HepG2 (cell line): ENCODE measurements at regions not wholly inside any gene's neighbourhood (a gene's known extent, or its start where the extent isn't known, plus 50 kb on each side); places are given as distances from the start of the nearest gene placed in this dataset.

Source experiments
- ATAC-seq: fragments of 200-7000 bp; cut with Tn5 transposase; 3 replicates; pipeline ENCODE4 v1.9.1; 2020; ENCODE audit warnings: mild to moderate bottlenecking, moderate library complexity
- BruUV-seq: library from RNA; stranded (reverse); fragments of 400-500 nt; replicated peaks from 2 replicates; lab custom pipeline; 2021; lab: Mats Ljungman, UMichigan
- CTCF ChIA-PET: fragments of 300-600 bp; formaldehyde crosslinking; extraction: SDS; loops from one replicate; lab custom pipeline; 2021; ENCODE audit warnings: low total read pairs, inconsistent platforms, low intra/inter-chr PET ratio; lab: Yijun Ruan, JAX
- POLR2A ChIA-PET: fragments of 350-600 bp; sonication (Branson Sonifier 250); formaldehyde crosslinking; loops from one replicate; lab custom pipeline; 2020; ENCODE audit warnings: antibody characterized with exemption, inconsistent platforms; lab: Yijun Ruan, JAX
- DNase-seq: peaks from one replicate; pipeline ENCODE4 v3.0.0-alpha.2; 2015; ENCODE audit warnings: low spot score
- FAIRE-seq: peaks from 3 replicates; lab custom pipeline; 2011; peaks lifted over from hg19 to GRCh38; lab: Jason Lieb, UNC
- H2AFZ ChIP-seq: one replicate; pipeline ENCODE4 v1.6.1; 2011; ENCODE audit warnings: low read length, inconsistent platforms
- H3K27ac ChIP-seq: fragments of 300-600 bp; 3 replicates; pipeline ENCODE4 v1.8.0; 2011; ENCODE audit warnings: mixed run types, mild to moderate bottlenecking, mixed read lengths, low read length, inconsistent platforms; ENCODE audit not compliant: insufficient read depth; ENCODE audit errors: extremely low read length
- H3K27me3 ChIP-seq, 2 experiments: fragments of 200-600 bp in 1 of 2; 2 replicates in 1 of 2; 3 replicates in 1 of 2; pipeline versions ENCODE4 v1.6.0 to v1.8.0; 2011; ENCODE audit warnings: low read length in 2 of 2, mild to moderate bottlenecking in 2 of 2, moderate library complexity in 2 of 2, inconsistent platforms in 1 of 2; ENCODE audit not compliant: insufficient read depth in 2 of 2, control insufficient read depth in 1 of 2
- H3K36me3 ChIP-seq, 2 experiments: fragments of 200-600 bp in 1 of 2; replicated peaks in 1 of 2; 2 replicates in 1 of 2; 3 replicates in 1 of 2; pipeline versions ENCODE4 v1.5.1 to v1.8.0; 2011; ENCODE audit warnings: low read length in 2 of 2, inconsistent platforms in 1 of 2; ENCODE audit not compliant: insufficient read depth in 2 of 2, control insufficient read depth in 1 of 2
- H3K4me1 ChIP-seq: 2 replicates; pipeline ENCODE4 v1.5.1; 2012; ENCODE audit warnings: low read length, inconsistent platforms; ENCODE audit not compliant: insufficient read depth
- H3K4me2 ChIP-seq: 2 replicates; pipeline ENCODE4 v1.6.0; 2011; ENCODE audit warnings: low read depth, low read length, inconsistent platforms
- H3K4me3 ChIP-seq, 3 experiments: fragments of 200-600 bp in 1 of 3; sonication (generic), shearing (Covaris generic) in 1 of 3; replicated peaks in 1 of 3; 2 replicates each; pipeline ENCODE4 v1.5.1; 2011 to 2016; ENCODE audit warnings: low read length in 3 of 3, inconsistent platforms in 2 of 3, low read depth in 2 of 3, mild to moderate bottlenecking in 2 of 3, control low read depth in 1 of 3, mixed read lengths in 1 of 3; ENCODE audit not compliant: insufficient read depth in 1 of 3
- H3K79me2 ChIP-seq: one replicate; pipeline ENCODE4 v1.6.1; 2011; ENCODE audit warnings: low read length, inconsistent platforms; ENCODE audit not compliant: insufficient read depth
- H3K9ac ChIP-seq: 2 replicates; pipeline ENCODE4 v1.6.0; 2011; ENCODE audit warnings: mild to moderate bottlenecking, low read depth, low read length, inconsistent platforms; ENCODE audit not compliant: insufficient read depth
- H3K9me3 ChIP-seq: 2 replicates; pipeline ENCODE4 v1.5.1; 2012; ENCODE audit warnings: mild to moderate bottlenecking, low read length
- H4K20me1 ChIP-seq: 2 replicates; pipeline ENCODE4 v1.6.0; 2011; ENCODE audit warnings: inconsistent platforms, mild to moderate bottlenecking, low read length, moderate library complexity; ENCODE audit not compliant: insufficient read depth
- AGO2 ChIP-seq: fragments of 200-400 bp; formaldehyde crosslinking; optimal IDR thresholded peaks from 2 replicates; pipeline ENCODE3; 2017; ENCODE audit warnings: mild to moderate bottlenecking, low read depth, low read length, moderate library complexity
- FOXM1 ChIP-seq: sonication (generic); formaldehyde crosslinking; IDR thresholded peaks from 2 replicates; pipeline ENCODE4 v1.5.0; 2020; ENCODE audit warnings: missing genetic modification reagents
- HINFP ChIP-seq: sonication (generic); formaldehyde crosslinking; IDR thresholded peaks from 2 replicates; pipeline ENCODE4 v1.4.0; 2020; ENCODE audit warnings: low read depth, mild to moderate bottlenecking, missing genetic modification reagents
- KLF15 ChIP-seq: sonication (generic); formaldehyde crosslinking; IDR thresholded peaks from 2 replicates; pipeline ENCODE4 v1.8.1; 2023; ENCODE audit warnings: borderline replicate concordance, mild to moderate bottlenecking, inconsistent platforms, missing genetic modification reagents, mixed read lengths
- LCORL ChIP-seq, 2 experiments: fragments of 450-650 bp in 1 of 2; sonication (generic) in 1 of 2; formaldehyde crosslinking in 1 of 2; IDR thresholded peaks; 2 replicates each; pipeline versions ENCODE4 v1.5.0 to v1.6.1; 2017 to 2020; ENCODE audit warnings: antibody characterized with exemption in 1 of 2, missing genetic modification reagents in 1 of 2
- MEF2D ChIP-seq: sonication (generic); formaldehyde crosslinking; IDR thresholded peaks from 2 replicates; pipeline ENCODE4 v1.5.1; 2020; ENCODE audit warnings: mild to moderate bottlenecking, missing genetic modification reagents
- RBAK ChIP-seq: sonication (generic); formaldehyde crosslinking; IDR thresholded peaks from 2 replicates; pipeline ENCODE4 v1.5.1; 2020; ENCODE audit warnings: mild to moderate bottlenecking, missing genetic modification reagents
- TCF7L2 ChIP-seq: IDR thresholded peaks from 2 replicates; pipeline ENCODE4 v1.6.1; 2011; ENCODE audit warnings: mild to moderate bottlenecking, low read depth, low read length, moderate library complexity
- TEAD2 ChIP-seq: sonication (generic); formaldehyde crosslinking; IDR thresholded peaks from 2 replicates; pipeline ENCODE4 v1.9.0; 2021; ENCODE audit warnings: missing genetic modification reagents
- ZMAT3 ChIP-seq: sonication (generic); formaldehyde crosslinking; conservative IDR thresholded peaks from 2 replicates; pipeline ENCODE4 v1.7.0; 2021; ENCODE audit warnings: missing genetic modification reagents
- ZNF260 ChIP-seq: sonication (generic); formaldehyde crosslinking; IDR thresholded peaks from 2 replicates; pipeline ENCODE4 v1.4.0; 2020; ENCODE audit warnings: missing genetic modification reagents, low read depth, mild to moderate bottlenecking, borderline replicate concordance
- ZNF30 ChIP-seq: sonication (generic); formaldehyde crosslinking; IDR thresholded peaks from 2 replicates; pipeline ENCODE4 v1.5.0; 2020; ENCODE audit warnings: mild to moderate bottlenecking, missing genetic modification reagents
- ZNF576 ChIP-seq: sonication (generic); formaldehyde crosslinking; IDR thresholded peaks from 2 replicates; pipeline ENCODE4 v1.4.0; 2020; ENCODE audit warnings: mild to moderate bottlenecking, missing genetic modification reagents
- WGBS: methylation state at CpG from one replicate; pipeline ENCODE4 v1.1.6; 2017; ENCODE audit warnings: low lambda C conversion rate; 5-methylcytosine and 5-hydroxymethylcytosine counted together
- in situ Hi-C: cut with HindIII; loops from 2 replicates; pipeline ENCODE4 v1.10.0; 2017; ENCODE audit warnings: low pct_unique_long_range_greater_than_20kb; ENCODE audit not compliant: extremely low pct_ligation_motif_present
- intact Hi-C: fragments of 100-400 bp; cut with micrococcal nuclease; formaldehyde crosslinking; loops from one replicate; pipeline ENCODE4 v1.10.0; 2022; ENCODE audit not compliant: unreplicated experiment

- H3K27me3 ChIP-seq = no peaks in the 10 kb centered on the region
- TF ChIP-seq TEAD2 (CRISPR knock-in tag) = no peak
- no peak for TF ChIP-seq LCORL (IDR thresholded peaks at IDR 0.05)
- TF ChIP-seq LCORL (CRISPR knock-in tag; IDR thresholded peaks at IDR 0.05) = no peak
- TF ChIP-seq ZNF30 (CRISPR knock-in tag) = no peak
- TF ChIP-seq MEF2D (CRISPR knock-in tag) = no peak
- TF ChIP-seq HINFP (CRISPR knock-in tag) = no peak
- no peak for TF ChIP-seq ZMAT3
- TF ChIP-seq RBAK (CRISPR knock-in tag) = no peak
- TF ChIP-seq ZNF260 (CRISPR knock-in tag) = no peak
- TF ChIP-seq AGO2 = no peak
- no peak for TF ChIP-seq KLF15 (CRISPR knock-in tag)
- TF ChIP-seq ZNF576 (CRISPR knock-in tag) = no peak
- no peak for TF ChIP-seq TCF7L2
- no peak for TF ChIP-seq FOXM1
- H3K4me3 ChIP-seq = no peak overlapping the region
- WGBS = 25% methylated on average over 4 of the region's 4 CpGs
- ATAC-seq = no peak
- H3K4me1 ChIP-seq = no peaks in the 10 kb centered on the region
- no peak overlapping the region for H2AFZ ChIP-seq
- no TSS peak for BruUV-seq
- intact Hi-C loops = no loop called here
- in situ Hi-C loops = no loop called here
- no peak overlapping the region for H3K4me2 ChIP-seq
- no peaks in the 10 kb centered on the region for H3K79me2 ChIP-seq
- H3K9me3 ChIP-seq = no peaks in the 10 kb centered on the region
- POLR2A ChIA-PET = no interaction called here
- FAIRE-seq = no peak
- H3K27ac ChIP-seq = no peak overlapping the region
- CTCF ChIA-PET = no interaction called here
- no peaks in the 10 kb centered on the region for H3K36me3 ChIP-seq
- DNase-seq = no peak
- H3K9ac ChIP-seq = no peak overlapping the region
- no peaks in the 10 kb centered on the region for H4K20me1 ChIP-seq
Observed at GRCh38 chr12:25771476-25771875, 187.0 kb upstream of the RASSF8 start.
